HFFc6 (cell line): ENCODE measurements at regions not wholly inside any gene's neighbourhood (a gene's known extent, or its start where the extent isn't known, plus 50 kb on each side); places are given as distances from the start of the nearest gene placed in this dataset.

Experiments used
- DNase-seq: peaks from one replicate; pipeline ENCODE4 v3.0.0-alpha.2; 2018
- H3K27ac Mint-ChIP-seq: 2 replicates; pipeline ENCODE4 v1.8.0; 2020; ENCODE audit warnings: mild to moderate bottlenecking, mixed read lengths
- H3K27me3 Mint-ChIP-seq: 2 replicates; pipeline ENCODE4 v1.8.0; 2021; ENCODE audit warnings: mild to moderate bottlenecking, moderate library complexity, mixed read lengths; ENCODE audit not compliant: insufficient read depth
- H3K36me3 Mint-ChIP-seq: 2 replicates; pipeline ENCODE4 v1.8.0; 2021; ENCODE audit warnings: low read depth, mixed read lengths
- H3K4me1 Mint-ChIP-seq: 2 replicates; pipeline ENCODE4 v1.8.0; 2020; ENCODE audit warnings: low read depth, mixed read lengths
- H3K4me3 Mint-ChIP-seq: 2 replicates; pipeline ENCODE4 v1.8.0; 2020; ENCODE audit warnings: mild to moderate bottlenecking, moderate library complexity, mixed read lengths
- H3K9me3 Mint-ChIP-seq: 2 replicates; pipeline ENCODE4 v1.8.0; 2020; ENCODE audit warnings: mild to moderate bottlenecking, mixed read lengths
- TF ChIP-seq, protein P1 (sequence below): fragments of 200-600 bp; sonication (generic); IDR thresholded peaks from 2 replicates; pipeline ENCODE4 v1.5.0; 2021; ENCODE audit warnings: antibody characterized with exemption, mild to moderate bottlenecking

- no peak for DNase-seq
- Mint-ChIP-seq H3K27me3 (no peaks in the 10 kb centered on the region; the same call in 1 of the 2 replicates), H3K4me1 (peaks cover 34% of the 10 kb centered on the region), H3K4me3 (no peak overlapping the region), H3K27ac (no peak overlapping the region), H3K36me3 (no peaks in the 10 kb centered on the region), H3K9me3 (peaks cover 4% of the 10 kb centered on the region; the same call in 1 of the 2 replicates)
- TF ChIP-seq, protein P1, sequence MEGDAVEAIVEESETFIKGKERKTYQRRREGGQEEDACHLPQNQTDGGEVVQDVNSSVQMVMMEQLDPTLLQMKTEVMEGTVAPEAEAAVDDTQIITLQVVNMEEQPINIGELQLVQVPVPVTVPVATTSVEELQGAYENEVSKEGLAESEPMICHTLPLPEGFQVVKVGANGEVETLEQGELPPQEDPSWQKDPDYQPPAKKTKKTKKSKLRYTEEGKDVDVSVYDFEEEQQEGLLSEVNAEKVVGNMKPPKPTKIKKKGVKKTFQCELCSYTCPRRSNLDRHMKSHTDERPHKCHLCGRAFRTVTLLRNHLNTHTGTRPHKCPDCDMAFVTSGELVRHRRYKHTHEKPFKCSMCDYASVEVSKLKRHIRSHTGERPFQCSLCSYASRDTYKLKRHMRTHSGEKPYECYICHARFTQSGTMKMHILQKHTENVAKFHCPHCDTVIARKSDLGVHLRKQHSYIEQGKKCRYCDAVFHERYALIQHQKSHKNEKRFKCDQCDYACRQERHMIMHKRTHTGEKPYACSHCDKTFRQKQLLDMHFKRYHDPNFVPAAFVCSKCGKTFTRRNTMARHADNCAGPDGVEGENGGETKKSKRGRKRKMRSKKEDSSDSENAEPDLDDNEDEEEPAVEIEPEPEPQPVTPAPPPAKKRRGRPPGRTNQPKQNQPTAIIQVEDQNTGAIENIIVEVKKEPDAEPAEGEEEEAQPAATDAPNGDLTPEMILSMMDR = no peak
Observed at GRCh38 chr1:238153253-238153652, 262.5 kb upstream of the ZP4 start.

GRCh38 chr1:238152119-238152518 lies 261.4 kb upstream of the ZP4 start:
- Mint-ChIP-seq H3K27ac (peak overlapping the region; percentile 17; the same call in 1 of the 2 replicates), H3K4me1 (peaks cover 37% of the 10 kb centered on the region), H3K9me3 (peaks cover 4% of the 10 kb centered on the region; the same call in 1 of the 2 replicates), H3K27me3 (no peaks in the 10 kb centered on the region; the same call in 1 of the 2 replicates), H3K4me3 (no peak overlapping the region; the same call in 1 of the 2 replicates), H3K36me3 (no peaks in the 10 kb centered on the region)
- TF ChIP-seq, protein P1 = no peak
- DNase-seq = peak; percentile 52

GRCh38 chr1:238143038-238143437 lies 252.3 kb upstream of the ZP4 start:
- Mint-ChIP-seq H3K9me3 (no peaks in the 10 kb centered on the region), H3K27ac (no peak overlapping the region), H3K4me3 (no peak overlapping the region), H3K27me3 (no peaks in the 10 kb centered on the region), H3K4me1 (peaks cover 10% of the 10 kb centered on the region), H3K36me3 (no peaks in the 10 kb centered on the region)
- TF ChIP-seq, protein P1 = no peak
- no peak for DNase-seq

DNA sequence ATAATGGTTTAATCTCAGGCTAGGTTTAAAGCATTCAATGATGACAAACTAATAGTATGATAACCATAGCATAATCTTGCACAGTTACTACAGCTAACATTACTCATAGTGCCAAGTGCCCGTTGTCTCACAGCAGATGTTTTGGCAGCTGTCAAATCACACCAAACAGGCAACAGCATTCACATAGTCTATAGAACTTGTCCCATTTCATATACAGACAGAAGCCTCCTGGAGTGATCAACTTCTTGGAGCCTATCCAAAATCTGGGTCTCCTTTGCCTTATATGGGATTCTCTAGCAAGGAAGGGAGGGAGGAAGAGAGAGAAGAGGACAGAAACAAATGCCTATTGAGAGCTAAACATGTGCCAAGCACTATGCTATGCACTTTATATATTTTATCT lies 250.6 kb upstream of the ZP4 start:
- no peaks in the 10 kb centered on the region; the same call in 1 of the 2 replicates for H3K4me1 Mint-ChIP-seq
- H3K27me3 Mint-ChIP-seq = no peaks in the 10 kb centered on the region
- TF ChIP-seq, protein P1 = no peak
- H3K4me3 Mint-ChIP-seq = no peak overlapping the region
- no peak overlapping the region for H3K27ac Mint-ChIP-seq
- no peak for DNase-seq
- H3K36me3 Mint-ChIP-seq = no peaks in the 10 kb centered on the region
- H3K9me3 Mint-ChIP-seq = no peaks in the 10 kb centered on the region

DNA sequence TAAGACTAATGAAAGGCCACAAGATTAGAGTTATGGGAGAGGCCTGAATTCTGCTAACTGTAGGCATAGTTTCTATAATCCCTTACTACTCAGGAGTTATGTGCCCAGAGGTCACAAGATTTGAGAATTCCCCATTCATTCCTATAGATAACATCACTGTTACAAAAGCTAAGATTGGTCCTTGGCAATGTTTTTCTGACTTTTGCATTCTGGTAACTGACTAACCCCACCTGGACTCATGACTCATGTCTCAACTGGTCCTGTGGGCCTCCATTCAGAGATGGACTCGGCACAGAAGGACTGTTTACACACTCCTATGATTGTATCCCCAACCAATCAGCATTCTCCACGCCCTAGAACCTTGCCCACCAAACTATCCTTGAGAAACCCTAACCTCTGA lies 249.0 kb upstream of the ZP4 start:
- TF ChIP-seq, protein P1 = no peak
- no peaks in the 10 kb centered on the region for H3K27me3 Mint-ChIP-seq
- H3K4me3 Mint-ChIP-seq = no peak overlapping the region
- H3K4me1 Mint-ChIP-seq = no peaks in the 10 kb centered on the region
- no peak overlapping the region for H3K27ac Mint-ChIP-seq
- no peaks in the 10 kb centered on the region for H3K36me3 Mint-ChIP-seq
- no peaks in the 10 kb centered on the region; the same call in 1 of the 2 replicates for H3K9me3 Mint-ChIP-seq
- no peak for DNase-seq
